Forelimb muscle (tissue), 1 donor: ENCODE measurements at regions not wholly inside any gene's neighbourhood (a gene's known extent, or its start where the extent isn't known, plus 50 kb on each side); places are given as distances from the start of the nearest gene placed in this dataset.
"Not testable (repeated sequence)": the region's sequence is repeated elsewhere in the genome, so short reads cannot be mapped to it uniquely, and the experiment has no call there.

Experiments
- DNase-seq: peaks from one replicate; pipeline ENCODE4 v3.0.0-alpha.2; 2013; ENCODE audit warnings: low read depth

GRCh38 chr17:68704871-68705713 is 103.9 kb upstream of the FAM20A start:
- no peak for DNase-seq

- DNase-seq: no peak
Measured at GRCh38 chr17:68701046-68701445, 99.9 kb upstream of the FAM20A start.

- DNase-seq: peak; percentile 38
Measured at GRCh38 chr17:68700421-68700820, 99.3 kb upstream of the FAM20A start.

GRCh38 chr17:68699936-68700335 is 98.8 kb upstream of the FAM20A start:
- no peak for DNase-seq

- peak; percentile 35 for DNase-seq
Measured at GRCh38 chr17:68698746-68699145, 97.6 kb upstream of the FAM20A start.

GRCh38 chr17:68697850-68698361 is 96.7 kb upstream of the FAM20A start:
- DNase-seq: peak; percentile 39

- DNase-seq: no peak
Measured at GRCh38 chr17:68695659-68696058, 94.5 kb upstream of the FAM20A start.

- DNase-seq: no peak
Measured at GRCh38 chr17:68694791-68695485, 93.8 kb upstream of the FAM20A start.

GRCh38 chr17:68693896-68694295 is 92.7 kb upstream of the FAM20A start:
- DNase-seq: no peak

- no peak for DNase-seq
Measured at GRCh38 chr17:68693466-68693865, 92.3 kb upstream of the FAM20A start.

GRCh38 chr17:68686108-68686988 is 85.2 kb upstream of the FAM20A start:
- no peak for DNase-seq

- peak; percentile 67 for DNase-seq
Measured at GRCh38 chr17:68684949-68685357, 83.8 kb upstream of the FAM20A start.

- no peak for DNase-seq
Measured at GRCh38 chr17:68682903-68683302, 81.7 kb upstream of the FAM20A start.

- no peak for DNase-seq
Measured at GRCh38 chr17:68679882-68680281, 78.7 kb upstream of the FAM20A start.

GRCh38 chr17:68676856-68677255 is 75.7 kb upstream of the FAM20A start:
- DNase-seq: no peak

- no peak for DNase-seq
Measured at GRCh38 chr17:68675723-68676122, 74.6 kb upstream of the FAM20A start.

GRCh38 chr17:68674029-68674925 is 73.1 kb upstream of the FAM20A start:
- DNase-seq: no peak

GRCh38 chr17:68670967-68671693 is 70.0 kb upstream of the FAM20A start:
- no peak for DNase-seq

GRCh38 chr17:68666438-68666837 is 65.3 kb upstream of the FAM20A start:
- not testable (repeated sequence) for DNase-seq

- DNase-seq: no peak
Measured at GRCh38 chr17:68665373-68665772, 64.2 kb upstream of the FAM20A start.
